KOPT-K1 (cell line): ENCODE measurements at regions not wholly inside any gene's neighbourhood (a gene's known extent, or its start where the extent isn't known, plus 50 kb on each side); places are given as distances from the start of the nearest gene placed in this dataset.

Source experiments
- H3K27ac ChIP-seq: fragments of 200-600 bp; sonication (generic); 2 replicates; pipeline ENCODE4 v1.5.1; 2016; ENCODE audit warnings: antibody characterized with exemption, mild to moderate bottlenecking, low read depth, low read length; ENCODE audit not compliant: poor library complexity, severe bottlenecking
- H3K36me3 ChIP-seq: fragments of 200-600 bp; sonication (generic); 2 replicates; pipeline ENCODE4 v1.5.1; 2017; ENCODE audit warnings: antibody characterized with exemption, mild to moderate bottlenecking, low read length, moderate library complexity; ENCODE audit not compliant: insufficient read depth
- H3K9me3 ChIP-seq: fragments of 200-600 bp; sonication (generic); 2 replicates; pipeline ENCODE4 v1.5.1; 2017; ENCODE audit warnings: antibody characterized with exemption, low read length, mild to moderate bottlenecking; ENCODE audit not compliant: insufficient read depth, poor library complexity, severe bottlenecking

DNA sequence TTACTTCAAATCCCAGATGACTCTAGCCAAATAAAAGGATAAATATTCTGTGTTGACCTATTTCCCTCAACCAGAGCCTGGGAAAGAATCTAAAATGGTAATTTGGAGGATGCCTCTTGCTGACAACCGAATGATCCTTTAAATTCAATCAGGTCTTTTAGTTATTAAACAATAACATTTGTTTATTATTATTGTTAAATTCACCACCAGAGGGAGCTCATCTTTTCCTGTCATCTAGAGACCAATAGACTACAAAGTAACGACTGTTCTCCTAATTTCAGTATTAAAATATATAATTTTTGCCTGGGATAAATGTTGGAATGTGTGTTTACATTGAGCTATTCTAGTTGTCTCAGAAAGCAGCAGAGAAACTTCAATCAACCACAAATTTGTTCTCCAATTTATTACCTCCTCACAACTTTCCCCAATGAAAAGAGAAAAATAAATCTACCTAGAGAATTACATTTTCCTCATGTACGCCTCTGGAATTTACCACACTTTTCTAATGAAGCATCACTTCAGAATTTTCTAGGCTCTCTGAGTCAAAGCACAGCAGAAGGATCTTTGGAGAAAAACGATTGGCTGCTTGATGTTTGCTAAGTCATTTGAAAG, 142.7 kb downstream of the SCG2 start:
- no peaks in the 10 kb centered on the region for H3K36me3 ChIP-seq
- no peak overlapping the region for H3K27ac ChIP-seq
- H3K9me3 ChIP-seq: no peaks in the 10 kb centered on the region

- Histone ChIP-seq H3K36me3 (no peaks in the 10 kb centered on the region), H3K27ac (no peak overlapping the region), H3K9me3 (no peaks in the 10 kb centered on the region)
Observed at GRCh38 chr2:223460209-223460608, 142.0 kb downstream of the SCG2 start.

DNA sequence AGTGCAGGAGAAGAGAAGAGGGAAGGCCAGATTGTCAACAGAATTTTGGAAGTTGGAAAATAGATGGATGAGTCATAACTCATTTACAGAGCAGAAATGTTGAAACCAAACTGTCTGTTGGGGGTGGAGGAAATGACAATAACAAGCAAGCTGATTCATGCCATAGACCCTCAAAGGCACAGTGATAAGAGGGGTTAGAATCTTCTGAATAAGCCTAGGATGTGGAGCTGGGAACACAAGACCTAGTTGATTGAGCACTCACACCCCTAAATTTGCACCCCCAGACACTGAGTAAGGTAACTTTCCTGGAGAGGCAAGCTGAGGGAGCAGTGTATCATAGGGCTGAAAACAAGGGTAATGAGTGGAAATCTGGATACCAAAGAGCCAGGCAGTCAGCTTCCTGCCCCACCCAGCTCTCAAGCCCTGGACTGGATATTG, 141.4 kb downstream of the SCG2 start:
- no peaks in the 10 kb centered on the region for H3K36me3 ChIP-seq
- no peak overlapping the region for H3K27ac ChIP-seq
- H3K9me3 ChIP-seq: no peaks in the 10 kb centered on the region

DNA sequence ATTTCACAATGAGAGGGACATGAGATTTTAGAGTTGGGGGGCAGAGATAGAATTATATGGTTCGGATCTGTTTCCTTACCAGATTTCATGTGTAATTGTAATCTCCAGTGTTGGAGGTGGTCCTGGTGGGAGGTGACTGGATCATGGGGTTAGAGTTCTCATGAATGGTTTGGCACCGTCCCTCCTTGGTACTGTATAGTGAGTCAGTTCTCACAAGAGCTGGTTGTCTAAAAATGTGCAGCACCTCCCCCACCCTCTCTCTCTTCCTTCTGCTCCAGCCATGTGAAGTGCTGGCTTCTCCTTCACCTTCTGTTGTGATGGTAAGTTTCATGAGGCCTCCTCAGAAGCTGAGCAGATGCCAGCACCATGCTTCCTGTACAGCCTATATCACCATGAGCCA, 138.1 kb downstream of the SCG2 start:
- Histone ChIP-seq H3K27ac (no peak overlapping the region), H3K36me3 (no peaks in the 10 kb centered on the region), H3K9me3 (no peaks in the 10 kb centered on the region)

DNA sequence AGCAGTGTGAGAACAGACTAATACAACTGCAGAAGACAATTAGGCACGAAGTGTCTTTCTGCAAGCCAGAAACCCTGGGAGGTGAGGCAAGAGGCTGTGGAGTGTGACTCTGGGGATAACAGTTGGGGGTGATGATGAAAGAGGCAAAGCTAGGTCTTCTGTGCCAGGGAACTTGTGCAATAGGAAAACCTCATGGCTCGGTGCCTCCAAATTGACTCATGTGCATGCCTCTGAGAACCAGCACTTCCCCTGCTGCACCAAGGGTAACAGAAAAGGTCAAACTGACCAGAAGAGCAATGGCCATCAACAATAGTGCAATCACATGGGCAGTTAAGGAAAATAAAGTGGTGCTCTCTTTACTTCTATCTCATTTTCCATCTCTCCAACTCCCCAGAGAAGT, 136.4 kb downstream of the SCG2 start:
- H3K27ac ChIP-seq: no peak overlapping the region
- H3K36me3 ChIP-seq: no peaks in the 10 kb centered on the region
- no peaks in the 10 kb centered on the region for H3K9me3 ChIP-seq

GRCh38 chr2:223467196-223467595, 135.0 kb downstream of the SCG2 start:
- H3K27ac ChIP-seq: no peak overlapping the region

DNA sequence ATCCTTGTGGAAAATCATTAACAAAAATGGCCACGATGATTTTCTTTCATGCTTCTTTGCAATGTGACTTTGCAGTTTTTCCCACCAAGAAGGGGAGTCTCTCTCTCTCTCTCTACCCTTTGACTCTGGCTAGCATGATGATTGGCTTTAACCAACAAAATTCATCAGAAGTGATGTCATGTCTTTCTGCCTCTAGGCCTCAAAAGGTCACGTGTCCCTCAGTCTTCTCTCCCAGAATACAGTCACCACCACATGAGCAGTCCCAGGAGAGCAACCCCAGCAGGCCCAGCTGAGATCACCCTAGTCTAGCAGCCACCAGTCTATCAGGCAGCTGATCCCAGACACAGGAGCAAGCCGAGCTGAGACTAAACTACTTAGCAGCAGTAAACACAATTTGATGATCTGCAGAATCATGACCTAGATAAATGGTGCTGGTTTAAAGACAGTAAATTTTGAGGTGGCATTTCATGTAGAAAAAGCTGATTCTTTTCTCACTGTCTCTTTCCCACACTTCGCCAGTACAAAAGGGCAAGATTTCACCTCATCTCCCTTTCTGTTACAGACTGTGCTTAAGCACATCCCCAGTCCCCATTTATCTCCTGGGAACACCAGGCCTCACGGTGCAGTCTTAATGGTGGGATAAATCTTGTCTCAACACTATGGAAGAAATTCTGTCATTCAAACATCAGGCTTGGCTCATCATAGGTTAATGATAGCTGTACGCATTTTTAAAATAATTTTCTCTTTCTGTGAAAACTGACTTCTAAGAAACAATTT, 132.7 kb downstream of the SCG2 start:
- Histone ChIP-seq H3K27ac (no peak overlapping the region), H3K36me3 (no peaks in the 10 kb centered on the region)

More at GRCh38 chr2:223467196-223467595, 135.0 kb downstream of the SCG2 start:
- H3K36me3 ChIP-seq: no peaks in the 10 kb centered on the region
- no peaks in the 10 kb centered on the region for H3K9me3 ChIP-seq

DNA sequence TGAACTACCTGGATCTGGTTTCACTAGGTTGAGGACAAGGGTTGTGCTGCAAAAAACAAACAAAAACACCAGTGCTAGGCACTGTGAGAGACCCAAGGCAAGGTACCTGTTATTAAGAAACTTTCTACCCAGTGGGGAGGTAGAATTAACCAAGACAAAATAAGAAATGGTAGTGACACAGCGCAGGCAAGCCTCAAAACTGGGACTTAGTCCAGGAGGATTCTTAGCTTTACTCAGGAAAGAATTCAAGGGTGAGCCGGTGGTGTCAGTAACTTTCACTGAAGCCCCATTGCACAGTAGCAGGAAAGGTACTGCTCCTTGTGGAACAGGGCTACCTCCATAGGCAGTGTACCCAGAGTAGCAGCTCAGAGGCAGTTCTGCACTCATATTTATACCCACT, 131.6 kb downstream of the SCG2 start:
- H3K36me3 ChIP-seq: no peaks in the 10 kb centered on the region
- H3K9me3 ChIP-seq: no peaks in the 10 kb centered on the region
- no peak overlapping the region for H3K27ac ChIP-seq

More for the DNA sequence above, 132.7 kb downstream of the SCG2 start:
- no peaks in the 10 kb centered on the region for H3K9me3 ChIP-seq

- Histone ChIP-seq H3K36me3 (no peaks in the 10 kb centered on the region), H3K27ac (no peak overlapping the region), H3K9me3 (no peaks in the 10 kb centered on the region)
Observed at GRCh38 chr2:223472771-223473170, 129.4 kb downstream of the SCG2 start.

DNA sequence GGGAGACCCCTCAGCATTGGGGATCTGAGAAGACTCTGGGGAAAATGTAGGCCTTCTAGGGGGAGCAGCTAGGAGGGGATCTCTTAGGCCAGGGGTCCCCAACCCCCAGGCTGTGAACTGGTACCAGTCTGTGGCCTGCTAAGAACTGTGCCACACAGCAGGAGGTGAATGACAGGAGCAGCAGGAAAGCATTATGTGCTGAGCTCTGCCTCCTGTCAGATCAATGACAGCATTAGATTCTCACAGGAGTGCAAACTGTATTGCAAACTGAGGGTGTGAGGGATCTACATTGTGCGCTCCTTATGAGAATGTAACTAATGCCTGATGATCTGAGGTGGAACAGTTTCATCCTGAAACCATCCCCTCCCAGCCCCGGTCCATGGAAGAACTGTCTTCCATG, 127.3 kb downstream of the SCG2 start:
- Histone ChIP-seq H3K9me3 (no peaks in the 10 kb centered on the region), H3K36me3 (no peaks in the 10 kb centered on the region), H3K27ac (no peak overlapping the region)

GRCh38 chr2:223475901-223476300, 126.3 kb downstream of the SCG2 start:
- Histone ChIP-seq H3K36me3 (no peaks in the 10 kb centered on the region), H3K9me3 (no peaks in the 10 kb centered on the region), H3K27ac (no peak overlapping the region)

DNA sequence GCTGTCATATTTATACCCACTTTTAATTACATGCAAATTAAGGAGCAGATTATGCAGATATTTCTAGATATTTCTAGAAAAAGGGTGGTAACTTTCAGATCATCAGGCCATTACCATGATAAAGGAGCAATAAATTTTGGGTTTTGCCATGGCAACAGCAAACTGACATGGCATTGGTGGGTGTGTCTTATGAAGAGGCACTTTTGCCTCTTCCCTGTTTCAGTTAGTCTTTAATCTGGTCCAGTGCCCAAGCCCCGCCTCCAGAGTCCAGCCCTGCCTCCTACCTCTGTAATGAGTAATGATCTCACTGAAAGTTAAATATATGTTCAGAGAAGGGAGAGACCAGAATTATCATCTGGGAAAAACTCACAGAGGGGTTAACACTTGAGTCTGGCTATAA, 124.8 kb downstream of the SCG2 start:
- H3K9me3 ChIP-seq: no peaks in the 10 kb centered on the region
- no peaks in the 10 kb centered on the region for H3K36me3 ChIP-seq
- no peak overlapping the region for H3K27ac ChIP-seq

GRCh38 chr2:223481486-223481885, 120.7 kb downstream of the SCG2 start:
- no peaks in the 10 kb centered on the region for H3K9me3 ChIP-seq

GRCh38 chr2:223486751-223487150, 115.4 kb downstream of the SCG2 start:
- Histone ChIP-seq H3K27ac (no peak overlapping the region), H3K36me3 (no peaks in the 10 kb centered on the region), H3K9me3 (peaks cover 4% of the 10 kb centered on the region)

More at GRCh38 chr2:223481486-223481885, 120.7 kb downstream of the SCG2 start:
- no peak overlapping the region for H3K27ac ChIP-seq
- H3K36me3 ChIP-seq: no peaks in the 10 kb centered on the region

DNA sequence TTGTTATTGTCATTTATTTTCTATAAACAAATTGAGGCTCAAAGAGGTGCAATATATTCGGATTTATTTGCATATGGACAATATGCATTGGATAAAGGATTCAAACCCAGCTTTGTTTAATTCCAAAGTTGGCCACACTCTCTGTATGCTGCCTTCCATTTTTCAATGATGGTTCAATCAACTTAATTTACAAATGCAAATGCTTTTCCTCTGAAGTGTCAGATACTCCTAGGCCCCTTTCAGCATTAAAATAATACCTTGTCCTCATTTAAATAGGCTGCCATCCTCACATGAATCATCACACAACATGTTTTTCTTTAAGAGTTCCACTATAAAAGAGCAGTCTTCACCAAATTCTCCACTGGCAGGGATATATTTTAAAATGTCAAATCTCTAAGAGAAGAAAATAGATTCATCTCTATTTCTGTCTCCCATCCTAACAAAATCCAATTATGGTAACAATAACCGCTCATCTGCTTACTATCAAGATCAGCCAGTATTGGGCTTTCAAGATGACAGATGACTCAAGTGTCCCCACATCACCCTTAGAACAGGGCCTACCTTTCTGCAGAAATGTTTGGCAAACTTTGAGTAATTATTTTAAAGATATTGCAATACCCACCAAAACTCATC, 114.8 kb downstream of the SCG2 start:
- peak overlapping the region; percentile 66 for H3K27ac ChIP-seq
- H3K9me3 ChIP-seq: peaks cover 4% of the 10 kb centered on the region
- no peaks in the 10 kb centered on the region for H3K36me3 ChIP-seq
